ENCODE measurements at regions not wholly inside any gene's neighbourhood (a gene's known extent, or its start where the extent isn't known, plus 50 kb on each side); places are given as distances from the start of the nearest gene placed in this dataset.

GRCh38 chr9:109971226-109971625 is 191.2 kb downstream of the PALM2AKAP2 start:
- intact Hi-C loops (cut with DNase I) = no loop called here
- Histone ChIP-seq H3K4me3 (no peak overlapping the region), H3K27me3 (ENCODE audit: low read depth) (no peaks in the 10 kb centered on the region), H3K27ac (no peak overlapping the region), H3K4me1 (peaks cover 47% of the 10 kb centered on the region), H3K36me3 (no peaks in the 10 kb centered on the region), H3K9me3 (no peaks in the 10 kb centered on the region)
- ATAC-seq (no peak), DNase-seq (no peak)
- no peak for TF ChIP-seq CTCF (IDR thresholded peaks at IDR 0.05)

DNA sequence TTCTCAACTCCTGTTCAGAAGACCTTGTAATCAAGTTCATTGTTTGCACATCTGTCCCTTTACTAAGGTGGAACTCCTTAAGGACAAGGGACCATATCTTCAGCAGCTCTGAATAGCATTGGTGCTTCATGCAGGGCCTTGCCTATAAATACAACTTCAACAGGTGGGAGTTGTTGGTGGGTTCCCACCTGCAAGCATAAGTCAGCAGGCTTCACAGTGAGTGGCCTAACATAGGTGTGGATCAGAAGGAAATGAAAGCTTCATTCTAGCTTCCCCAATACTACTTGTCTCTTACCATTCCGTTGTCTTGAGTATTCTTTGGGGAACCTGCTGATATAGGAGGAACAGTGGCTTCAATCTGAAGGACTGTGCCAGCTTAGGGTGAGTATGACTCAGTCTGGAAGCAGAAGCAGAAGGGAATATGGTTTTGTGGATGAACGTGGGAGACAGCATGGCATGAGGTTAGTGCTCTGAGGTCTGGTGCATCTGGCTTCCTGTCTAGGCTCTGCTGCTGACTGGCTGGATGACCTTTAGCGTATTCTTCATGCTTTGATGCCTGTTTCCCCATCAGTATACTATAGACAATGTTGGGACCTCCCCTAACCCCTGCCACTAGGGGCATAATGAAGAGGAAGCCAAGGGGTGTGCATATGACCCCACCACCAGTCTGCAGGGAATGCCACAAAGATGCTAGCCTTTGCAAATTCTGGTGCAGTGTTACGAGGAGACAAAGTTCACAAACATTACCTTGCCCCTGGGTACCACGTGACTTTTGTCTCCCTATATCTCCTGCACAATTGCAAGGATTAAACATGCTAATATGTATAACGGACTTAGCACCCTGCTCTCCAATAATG is 192.3 kb downstream of the PALM2AKAP2 start:
- TF ChIP-seq CTCF (IDR thresholded peaks at IDR 0.05) = no peak
- intact Hi-C loops (cut with DNase I) = no loop called here
- no peaks in the 10 kb centered on the region for H3K36me3 ChIP-seq
- H3K27me3 ChIP-seq (ENCODE audit: low read depth) = no peaks in the 10 kb centered on the region
- DNase-seq (no peak), ATAC-seq (peak; percentile 67 to 77)
- H3K27ac ChIP-seq = no peak overlapping the region
- no peak overlapping the region for H3K4me3 ChIP-seq
- peaks cover 45% of the 10 kb centered on the region for H3K4me1 ChIP-seq
- H3K9me3 ChIP-seq = no peaks in the 10 kb centered on the region

- intact Hi-C loops (cut with DNase I) = no loop called here
- Histone ChIP-seq H3K4me1 (peaks cover 34% of the 10 kb centered on the region), H3K9me3 (no peaks in the 10 kb centered on the region), H3K27ac (no peak overlapping the region), H3K36me3 (no peaks in the 10 kb centered on the region), H3K4me3 (no peak overlapping the region), H3K27me3 (ENCODE audit: low read depth) (no peaks in the 10 kb centered on the region)
- DNase-seq (no peak), ATAC-seq (no peak)
- no peak for TF ChIP-seq CTCF (IDR thresholded peaks at IDR 0.05)
Measured at GRCh38 chr9:109973336-109973735, 193.3 kb downstream of the PALM2AKAP2 start.

- Histone ChIP-seq H3K4me3 (no peak overlapping the region), H3K36me3 (no peaks in the 10 kb centered on the region), H3K9me3 (no peaks in the 10 kb centered on the region), H3K27me3 (ENCODE audit: low read depth) (no peaks in the 10 kb centered on the region), H3K27ac (no peak overlapping the region), H3K4me1 (peaks cover 24% of the 10 kb centered on the region)
- intact Hi-C loops (cut with DNase I) = no loop called here
- peak; percentile 28 to 37 for ATAC-seq
- TF ChIP-seq CTCF (IDR thresholded peaks at IDR 0.05) = no peak
- peak; percentile 56 for DNase-seq
Measured at GRCh38 chr9:109974143-109974917, 194.3 kb downstream of the PALM2AKAP2 start.

GRCh38 chr9:109974918-109975276 is 194.9 kb downstream of the PALM2AKAP2 start:
- Histone ChIP-seq H3K4me1 (peaks cover 18% of the 10 kb centered on the region), H3K36me3 (no peaks in the 10 kb centered on the region), H3K27ac (no peak overlapping the region), H3K27me3 (ENCODE audit: low read depth) (no peaks in the 10 kb centered on the region), H3K9me3 (no peaks in the 10 kb centered on the region), H3K4me3 (no peak overlapping the region)
- no peak for TF ChIP-seq CTCF (IDR thresholded peaks at IDR 0.05)
- DNase-seq (no peak), ATAC-seq (no peak)
- intact Hi-C loops (cut with DNase I) = no loop called here
